Endothelial cell of umbilical vein (primary cell): ENCODE measurements at regions not wholly inside any gene's neighbourhood (a gene's known extent, or its start where the extent isn't known, plus 50 kb on each side); places are given as distances from the start of the nearest gene placed in this dataset.

Source experiments
- BruUV-seq: library from RNA; stranded (reverse); fragments of 400-500 nt; replicated peaks from 2 replicates; lab custom pipeline; 2021; lab: Mats Ljungman, UMichigan
- CTCF ChIA-PET: fragments of 300-600, 350-600 bp; sonication (Branson Sonifier 250); formaldehyde crosslinking; loops from one replicate; lab custom pipeline; 2021; ENCODE audit warnings: antibody characterized with exemption, inconsistent platforms; lab: Charles Lee
- POLR2A ChIA-PET: fragments of 300-600, 350-600 bp; sonication (Branson Sonifier 250); formaldehyde crosslinking; loops from one replicate; lab custom pipeline; 2021; ENCODE audit warnings: antibody characterized with exemption, inconsistent platforms; lab: Charles Lee
- DNase-seq: peaks from one replicate; pipeline ENCODE4 v3.0.0-alpha.2; 2011; ENCODE audit warnings: low read depth, low spot score
- FAIRE-seq: peaks from 2 replicates; lab custom pipeline; 2011; peaks lifted over from hg19 to GRCh38; lab: Jason Lieb, UNC
- H2AFZ ChIP-seq: 2 replicates; pipeline ENCODE4 v1.6.0; 2012; ENCODE audit warnings: low read depth, low read length, control low read depth, inconsistent platforms
- H3K27ac ChIP-seq: 2 replicates; pipeline ENCODE4 v1.5.1; 2011; ENCODE audit warnings: low read depth, mild to moderate bottlenecking, control low read depth, low read length, moderate library complexity; ENCODE audit not compliant: insufficient read depth
- H3K27me3 ChIP-seq, 2 experiments: 2 replicates each; pipeline versions ENCODE4 v1.6.0 to v1.6.1; 2011; ENCODE audit warnings: low read length in 2 of 2, mixed read lengths in 1 of 2; ENCODE audit not compliant: control insufficient read depth in 2 of 2, insufficient read depth in 2 of 2
- H3K36me3 ChIP-seq, 2 experiments: 2 replicates in 1 of 2; 3 replicates in 1 of 2; pipeline ENCODE4 v1.5.1; 2011; ENCODE audit warnings: low read length in 2 of 2, mild to moderate bottlenecking in 1 of 2, moderate library complexity in 1 of 2; ENCODE audit not compliant: control insufficient read depth in 2 of 2, insufficient read depth in 2 of 2; ENCODE audit errors: extremely low read depth in 1 of 2
- H3K4me1 ChIP-seq: 3 replicates; pipeline ENCODE4 v1.5.1; 2011; ENCODE audit warnings: mild to moderate bottlenecking, low read length; ENCODE audit not compliant: control insufficient read depth, insufficient read depth; ENCODE audit errors: extremely low read depth
- H3K4me2 ChIP-seq: 2 replicates; pipeline ENCODE4 v1.6.1; 2011; ENCODE audit warnings: low read length, control low read depth, mixed read lengths; ENCODE audit not compliant: insufficient read depth
- H3K4me3 ChIP-seq, 3 experiments: fragments of 200-600 bp in 1 of 3; sonication (generic), shearing (Covaris generic) in 1 of 3; replicated peaks in 1 of 3; 2 replicates each; pipeline ENCODE4 v1.5.1; 2011 to 2016; ENCODE audit warnings: control low read depth in 3 of 3, low read length in 3 of 3, mild to moderate bottlenecking in 2 of 3, inconsistent platforms in 1 of 3, low read depth in 1 of 3, moderate library complexity in 1 of 3; ENCODE audit not compliant: insufficient read depth in 1 of 3
- H3K79me2 ChIP-seq: 2 replicates; pipeline ENCODE4 v1.6.0; 2012; ENCODE audit warnings: low read length, inconsistent platforms; ENCODE audit not compliant: control insufficient read depth, insufficient read depth
- H3K9ac ChIP-seq: replicated peaks from 2 replicates; pipeline ENCODE3; 2011; ENCODE audit warnings: low read length, control low read depth; ENCODE audit not compliant: insufficient read depth; ENCODE audit errors: extremely low read depth
- H3K9me1 ChIP-seq: replicated peaks from 3 replicates; pipeline ENCODE4 v1.6.0; 2011; ENCODE audit warnings: mild to moderate bottlenecking, low read length; ENCODE audit not compliant: control insufficient read depth, insufficient read depth; ENCODE audit errors: extremely low read depth
- H3K9me3 ChIP-seq: replicated peaks from 2 replicates; pipeline ENCODE4 v1.5.1; 2012; ENCODE audit warnings: low read length, inconsistent platforms; ENCODE audit not compliant: control insufficient read depth, insufficient read depth
- H4K20me1 ChIP-seq: replicated peaks from 2 replicates; pipeline ENCODE3; 2011; ENCODE audit warnings: mild to moderate bottlenecking, low read length; ENCODE audit not compliant: control insufficient read depth, insufficient read depth; ENCODE audit errors: extremely low read depth
- EZH2 ChIP-seq: IDR thresholded peaks from 2 replicates; pipeline ENCODE4 v1.6.1; 2012; ENCODE audit warnings: borderline replicate concordance, low read depth, mild to moderate bottlenecking, moderate library complexity, low read length, inconsistent platforms; ENCODE audit not compliant: severe bottlenecking
- FOS ChIP-seq: IDR thresholded peaks from 2 replicates; pipeline ENCODE4 v1.6.1; 2011; ENCODE audit warnings: mild to moderate bottlenecking, low read length, moderate library complexity, borderline replicate concordance; ENCODE audit not compliant: insufficient read depth
- GATA2 ChIP-seq: IDR thresholded peaks from 2 replicates; pipeline ENCODE4 v1.7.0; 2011; ENCODE audit warnings: low read depth, mild to moderate bottlenecking, moderate library complexity, mixed read lengths, low read length; ENCODE audit not compliant: insufficient read length, insufficient read depth
- JUN ChIP-seq: IDR thresholded peaks from 2 replicates; pipeline ENCODE4 v1.6.1; 2011; ENCODE audit warnings: borderline replicate concordance, low read depth; ENCODE audit not compliant: insufficient read length, insufficient read depth
- MYC ChIP-seq: IDR thresholded peaks from one replicate; pipeline ENCODE4 v1.6.1; 2011; ENCODE audit warnings: mild to moderate bottlenecking, low read depth, low read length
- POLR2A ChIP-seq: IDR thresholded peaks from 2 replicates; pipeline ENCODE4 v1.6.1; 2012; ENCODE audit warnings: low read depth, mild to moderate bottlenecking, control low read depth, low read length
- POLR2AphosphoS5 ChIP-seq: IDR thresholded peaks from 2 replicates; pipeline ENCODE4 v1.6.1; 2012; ENCODE audit warnings: low read depth, mild to moderate bottlenecking, control low read depth, low read length, moderate library complexity; ENCODE audit not compliant: insufficient read depth
- dilution Hi-C: fragments of 300-500 bp; cut with MboI; formaldehyde crosslinking; loops from one replicate; pipeline ENCODE4 v1.15.0; 2019; ENCODE audit warnings: low sequenced_read_pairs; ENCODE audit not compliant: extremely low pct_ligation_motif_present
- intact Hi-C: fragments of 100-400 bp; cut with micrococcal nuclease; formaldehyde crosslinking; loops from one replicate; pipeline ENCODE4 v1.10.0; 2022
- TF ChIP-seq, protein P1 (sequence below): IDR thresholded peaks from 2 replicates; pipeline ENCODE4 v1.6.1; 2011; ENCODE audit not compliant: insufficient read depth, insufficient read length
- TF ChIP-seq, protein P2 (sequence below), 2 donors: IDR thresholded peaks; 1 replicate in 1 of 2; 2 replicates in 1 of 2; pipeline ENCODE4 v1.5.1; 2011; ENCODE audit warnings: low read length in 2 of 2, mild to moderate bottlenecking in 2 of 2, moderate library complexity in 2 of 2, control low read depth in 1 of 2, inconsistent platforms in 1 of 2, low read depth in 1 of 2; ENCODE audit not compliant: insufficient read depth in 1 of 2; ENCODE audit errors: extremely low read depth in 1 of 2

DNA sequence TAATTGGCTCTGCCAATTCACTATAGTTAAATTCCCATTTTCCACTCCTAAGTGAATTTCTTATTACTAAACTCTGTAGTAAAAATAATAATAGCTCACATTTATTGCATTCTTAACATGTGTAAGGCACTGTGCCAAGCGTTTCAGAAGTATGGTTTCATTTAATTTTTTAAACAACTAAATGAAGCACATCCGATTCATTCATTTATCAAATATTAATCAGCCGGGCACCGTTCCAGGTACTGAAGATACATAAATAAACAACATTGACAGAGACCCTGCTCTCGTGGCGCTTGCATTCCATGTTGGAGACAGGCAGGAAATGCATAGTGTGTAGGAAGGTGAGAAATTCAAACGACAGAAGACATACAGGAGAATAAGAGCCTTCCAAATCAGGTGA is 423.2 kb upstream of the JARID2 start:
- Histone ChIP-seq H3K9me1 (no peaks in the 10 kb centered on the region), H3K4me2 (no peak overlapping the region), H3K36me3 (no peaks in the 10 kb centered on the region), H3K79me2 (no peaks in the 10 kb centered on the region), H3K27ac (no peak overlapping the region), H4K20me1 (no peaks in the 10 kb centered on the region), H3K9me3 (peaks cover 5% of the 10 kb centered on the region), H3K4me1 (no peaks in the 10 kb centered on the region), H3K9ac (no peak overlapping the region), H2AFZ (no peak overlapping the region), H3K27me3 (no peaks in the 10 kb centered on the region), H3K4me3 (no peak overlapping the region)
- intact Hi-C loops: no loop called here
- BruUV-seq: no TSS peak
- TF ChIP-seq MYC (no peak), POLR2A (no peak), POLR2AphosphoS5 (no peak), GATA2 (no peak), EZH2 (no peak), FOS (no peak), JUN (no peak)
- TF ChIP-seq, protein P1, sequence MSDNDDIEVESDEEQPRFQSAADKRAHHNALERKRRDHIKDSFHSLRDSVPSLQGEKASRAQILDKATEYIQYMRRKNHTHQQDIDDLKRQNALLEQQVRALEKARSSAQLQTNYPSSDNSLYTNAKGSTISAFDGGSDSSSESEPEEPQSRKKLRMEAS: no peak
- TF ChIP-seq, protein P2, sequence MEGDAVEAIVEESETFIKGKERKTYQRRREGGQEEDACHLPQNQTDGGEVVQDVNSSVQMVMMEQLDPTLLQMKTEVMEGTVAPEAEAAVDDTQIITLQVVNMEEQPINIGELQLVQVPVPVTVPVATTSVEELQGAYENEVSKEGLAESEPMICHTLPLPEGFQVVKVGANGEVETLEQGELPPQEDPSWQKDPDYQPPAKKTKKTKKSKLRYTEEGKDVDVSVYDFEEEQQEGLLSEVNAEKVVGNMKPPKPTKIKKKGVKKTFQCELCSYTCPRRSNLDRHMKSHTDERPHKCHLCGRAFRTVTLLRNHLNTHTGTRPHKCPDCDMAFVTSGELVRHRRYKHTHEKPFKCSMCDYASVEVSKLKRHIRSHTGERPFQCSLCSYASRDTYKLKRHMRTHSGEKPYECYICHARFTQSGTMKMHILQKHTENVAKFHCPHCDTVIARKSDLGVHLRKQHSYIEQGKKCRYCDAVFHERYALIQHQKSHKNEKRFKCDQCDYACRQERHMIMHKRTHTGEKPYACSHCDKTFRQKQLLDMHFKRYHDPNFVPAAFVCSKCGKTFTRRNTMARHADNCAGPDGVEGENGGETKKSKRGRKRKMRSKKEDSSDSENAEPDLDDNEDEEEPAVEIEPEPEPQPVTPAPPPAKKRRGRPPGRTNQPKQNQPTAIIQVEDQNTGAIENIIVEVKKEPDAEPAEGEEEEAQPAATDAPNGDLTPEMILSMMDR (IDR thresholded peaks at IDR 0.05; ENCODE audit: extremely low read depth in 1 of 2, insufficient read depth in 1 of 2, low read depth in 1 of 2, low read length in 2 of 2): no peak
- ChIA-PET POLR2A (no interaction called here), CTCF (no interaction called here)
- dilution Hi-C loops: no loop called here
- DNase-seq (no peak), FAIRE-seq (no peak)
